ENCODE measurements at regions not wholly inside any gene's neighbourhood (a gene's known extent, or its start where the extent isn't known, plus 50 kb on each side); places are given as distances from the start of the nearest gene placed in this dataset.
"Not testable (repeated sequence)": the region's sequence is repeated elsewhere in the genome, so short reads cannot be mapped to it uniquely, and the experiment has no call there.

DNA sequence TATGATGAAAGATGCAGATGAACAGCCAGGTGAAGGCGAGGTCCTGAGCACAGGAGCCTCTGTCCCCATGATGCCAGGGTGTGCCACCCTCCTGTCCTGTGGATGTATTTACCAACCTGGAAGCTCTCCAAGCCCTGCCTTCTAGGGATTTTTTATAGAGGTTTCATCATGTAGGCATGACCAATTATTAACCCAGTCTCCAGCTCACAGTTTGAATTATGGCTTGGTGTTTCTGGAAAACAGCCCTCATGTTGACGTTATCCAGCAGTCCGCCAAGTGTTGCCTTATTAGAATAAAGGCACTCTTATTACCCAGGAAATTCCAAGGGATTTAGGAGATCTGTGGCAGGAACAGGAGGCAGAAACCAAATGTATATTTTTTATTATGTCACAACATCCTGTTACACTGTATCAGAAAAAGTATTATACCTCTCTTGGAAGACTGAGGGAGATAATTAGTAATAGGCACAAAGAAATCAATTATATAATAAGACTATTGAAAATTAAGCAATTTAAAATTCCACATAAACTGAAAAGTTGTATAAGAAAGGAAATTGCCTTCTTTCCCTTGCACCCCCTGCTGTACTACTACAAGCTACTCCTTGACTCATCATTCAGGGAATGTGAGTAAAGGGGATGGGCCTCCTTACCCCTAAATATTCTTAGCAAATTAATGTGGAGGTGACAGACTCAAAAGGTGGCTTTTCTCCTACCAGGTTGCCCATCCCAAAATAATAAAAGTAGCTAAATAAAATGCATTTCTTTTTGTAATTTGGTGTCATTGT lies 129.6 kb downstream of the ZNF330 start:
- no peak for DNase-seq
- H3K27ac Mint-ChIP-seq, result no peak overlapping the region
- peaks cover 3% of the 10 kb centered on the region for H3K27me3 Mint-ChIP-seq
- intact Hi-C loops (cut with micrococcal nuclease), result no loop called here
- H3K4me1 Mint-ChIP-seq, result no peaks in the 10 kb centered on the region
- no peak overlapping the region for H3K4me3 Mint-ChIP-seq
- H3K36me3 Mint-ChIP-seq (ENCODE audit: low read depth), result no peaks in the 10 kb centered on the region
- H3K9me3 Mint-ChIP-seq, result no peaks in the 10 kb centered on the region

DNA sequence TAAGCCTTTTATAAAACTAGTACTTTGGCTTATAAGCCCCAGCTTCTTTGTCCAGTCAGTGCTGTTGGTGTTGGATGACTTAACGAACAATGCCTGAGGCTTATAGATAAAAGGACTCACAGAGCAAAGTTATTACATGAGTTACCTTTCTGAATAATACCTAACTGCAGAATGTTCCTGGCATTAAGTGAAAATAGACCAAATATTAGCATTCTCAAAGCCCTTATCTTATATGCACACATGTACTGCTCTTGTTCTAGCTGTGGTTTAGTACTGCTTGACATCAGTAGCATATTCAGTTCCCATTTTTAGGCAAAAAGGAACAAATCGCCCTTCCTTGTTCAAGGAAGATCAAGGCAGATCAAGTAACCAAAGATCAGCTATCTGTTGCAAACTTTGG lies 131.6 kb downstream of the ZNF330 start:
- no peaks in the 10 kb centered on the region for H3K36me3 Mint-ChIP-seq (ENCODE audit: low read depth)
- no peak overlapping the region for H3K4me3 Mint-ChIP-seq
- H3K9me3 Mint-ChIP-seq, result no peaks in the 10 kb centered on the region
- H3K27me3 Mint-ChIP-seq, result no peaks in the 10 kb centered on the region
- H3K4me1 Mint-ChIP-seq, result no peaks in the 10 kb centered on the region
- H3K27ac Mint-ChIP-seq, result no peak overlapping the region
- intact Hi-C loops (cut with micrococcal nuclease), result no loop called here
- no peak for DNase-seq

DNA sequence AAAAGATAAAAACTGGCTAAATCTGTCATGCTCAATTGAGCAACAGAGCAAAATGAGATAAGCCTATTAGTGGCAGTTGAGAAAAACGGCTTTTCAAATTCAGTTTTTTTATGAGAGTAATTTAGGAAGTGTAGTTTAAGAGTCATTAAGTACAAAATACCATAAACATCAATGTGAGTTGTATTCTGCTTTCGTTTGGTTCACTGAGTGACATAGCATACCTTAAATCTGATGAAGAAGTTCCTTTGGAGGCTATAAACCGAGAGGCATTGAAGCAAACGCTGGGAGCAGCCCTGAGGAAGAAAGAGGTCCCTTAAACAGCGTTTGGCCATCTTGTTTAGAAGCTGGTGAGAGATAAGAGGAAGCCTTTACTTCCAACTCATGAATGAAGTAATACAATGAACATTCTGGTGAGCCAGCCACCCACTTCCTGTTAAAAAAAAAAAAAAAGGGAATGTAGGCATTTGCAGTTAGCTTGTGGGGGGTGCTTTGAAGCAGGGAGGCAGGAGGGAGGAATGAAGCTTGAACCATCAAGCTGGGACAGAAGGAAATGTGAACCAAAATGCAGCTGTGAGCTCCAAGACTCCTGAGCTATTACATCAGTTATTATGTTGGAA lies 132.3 kb downstream of the ZNF330 start:
- intact Hi-C loops (cut with micrococcal nuclease), result no loop called here

DNA sequence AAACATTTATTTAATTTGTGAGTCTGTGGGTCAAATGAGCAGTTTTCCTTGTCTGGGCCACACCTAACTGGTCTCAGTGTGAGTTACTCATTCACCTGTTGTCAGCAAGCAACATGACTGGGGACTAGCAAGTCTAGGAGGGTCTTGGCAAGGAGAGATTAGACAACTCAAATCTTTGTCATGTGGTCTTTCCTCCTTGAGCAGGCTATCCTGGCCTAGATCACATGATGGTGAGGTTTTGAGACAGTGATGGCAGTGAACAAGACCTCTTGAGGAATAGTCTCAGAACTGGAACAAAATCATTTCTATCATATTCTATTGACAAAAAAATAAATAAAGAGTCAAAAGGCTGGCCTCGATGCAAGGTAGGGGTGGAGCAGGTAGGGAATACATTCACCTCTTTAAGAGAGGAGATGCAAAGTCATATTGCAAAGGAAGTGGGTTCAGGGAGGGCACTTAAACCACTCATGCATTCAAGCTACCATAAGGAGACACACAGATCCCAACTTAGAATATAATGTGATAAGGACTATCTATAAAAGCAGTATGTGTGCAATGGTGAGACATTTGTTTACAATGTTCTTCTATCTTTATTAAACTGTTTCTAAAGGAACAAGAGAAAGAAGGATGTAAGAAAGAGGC lies 135.7 kb downstream of the ZNF330 start:
- intact Hi-C loops (cut with micrococcal nuclease), result no loop called here
- Mint-ChIP-seq H3K27me3 (no peaks in the 10 kb centered on the region), H3K4me3 (no peak overlapping the region), H3K4me1 (no peaks in the 10 kb centered on the region), H3K9me3 (peaks cover 4% of the 10 kb centered on the region), H3K36me3 (ENCODE audit: low read depth) (no peaks in the 10 kb centered on the region), H3K27ac (no peak overlapping the region)
- no peak for DNase-seq

More for the DNA sequence above, 132.3 kb downstream of the ZNF330 start:
- no peaks in the 10 kb centered on the region for H3K27me3 Mint-ChIP-seq
- no peaks in the 10 kb centered on the region for H3K4me1 Mint-ChIP-seq
- H3K27ac Mint-ChIP-seq, result no peak overlapping the region
- H3K9me3 Mint-ChIP-seq, result no peaks in the 10 kb centered on the region
- H3K4me3 Mint-ChIP-seq, result no peak overlapping the region
- H3K36me3 Mint-ChIP-seq (ENCODE audit: low read depth), result no peaks in the 10 kb centered on the region
- DNase-seq, result no peak

DNA sequence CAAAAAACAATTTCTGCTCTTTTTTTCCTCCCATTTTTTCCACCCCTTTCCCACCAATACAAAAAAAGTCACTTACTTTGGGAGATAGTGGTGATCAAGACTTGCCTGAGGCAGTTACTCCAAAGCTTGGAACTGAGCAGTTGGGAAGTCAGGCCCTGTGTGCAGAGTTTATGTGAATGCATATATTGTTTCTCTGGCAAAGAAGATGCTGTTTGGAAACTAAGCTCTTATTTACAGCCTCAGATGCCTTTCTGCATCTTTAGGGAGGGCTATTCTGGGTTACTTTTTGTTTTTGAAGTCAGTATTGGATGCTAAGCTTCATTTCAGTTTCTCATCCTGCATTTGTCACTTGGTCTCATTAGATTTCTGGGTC lies 136.3 kb downstream of the ZNF330 start:
- no peaks in the 10 kb centered on the region for H3K27me3 Mint-ChIP-seq
- no peak for DNase-seq

DNA sequence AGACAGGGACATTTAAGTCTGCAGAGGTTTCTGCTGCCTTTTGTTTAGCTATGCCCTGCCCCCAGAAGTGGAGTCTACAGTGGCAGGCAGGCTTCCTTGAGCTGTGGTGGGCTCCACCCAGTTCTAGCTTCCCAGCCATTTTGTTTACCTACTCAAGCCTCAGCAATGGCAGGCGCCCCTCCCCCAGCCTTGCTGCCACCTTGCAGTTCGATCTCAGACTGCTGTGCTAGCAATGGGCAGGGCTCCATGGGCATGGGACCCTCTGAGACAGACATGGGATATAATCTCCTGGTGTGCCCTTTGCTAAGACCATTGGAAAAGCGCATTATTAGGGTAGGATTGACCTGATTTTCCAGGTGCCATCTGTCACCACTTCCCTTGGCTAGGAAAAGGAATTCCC lies 147.5 kb downstream of the ZNF330 start:
- intact Hi-C loops (cut with micrococcal nuclease); H3K9me3 Mint-ChIP-seq; DNase-seq; H3K4me3 Mint-ChIP-seq; H3K27ac Mint-ChIP-seq; H3K36me3 Mint-ChIP-seq (ENCODE audit: low read depth); H3K4me1 Mint-ChIP-seq; H3K27me3 Mint-ChIP-seq: not testable (repeated sequence)

More for the DNA sequence above, 136.3 kb downstream of the ZNF330 start:
- Mint-ChIP-seq H3K4me3 (no peak overlapping the region), H3K27ac (no peak overlapping the region), H3K36me3 (ENCODE audit: low read depth) (no peaks in the 10 kb centered on the region), H3K4me1 (no peaks in the 10 kb centered on the region), H3K9me3 (peaks cover 4% of the 10 kb centered on the region)
- intact Hi-C loops (cut with micrococcal nuclease), result no loop called here

DNA sequence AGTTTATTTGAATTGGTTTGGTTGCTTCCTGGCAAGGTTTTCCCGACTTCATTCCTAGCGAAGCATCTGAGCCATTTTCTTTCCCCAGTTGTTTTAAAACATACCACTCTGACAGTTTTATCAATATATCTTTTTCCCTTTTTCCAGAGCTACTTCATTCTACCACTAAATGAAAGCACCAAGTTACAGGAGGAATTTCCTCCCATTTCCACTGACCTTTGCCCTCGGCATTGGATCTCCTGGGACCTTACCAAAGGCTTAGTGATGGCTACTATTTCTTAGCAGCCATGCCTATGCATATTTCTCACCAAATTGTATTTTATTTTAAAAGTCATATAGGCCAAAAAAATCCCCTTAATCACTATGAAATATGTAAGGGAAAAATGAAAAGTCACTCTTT lies 150.5 kb downstream of the ZNF330 start:
- no peak for DNase-seq
- Mint-ChIP-seq H3K9me3 (peaks cover 6% of the 10 kb centered on the region), H3K27me3 (peaks cover 2% of the 10 kb centered on the region), H3K27ac (no peak overlapping the region), H3K36me3 (ENCODE audit: low read depth) (no peaks in the 10 kb centered on the region), H3K4me1 (no peaks in the 10 kb centered on the region), H3K4me3 (no peak overlapping the region)
- intact Hi-C loops (cut with micrococcal nuclease), result no loop called here

DNA sequence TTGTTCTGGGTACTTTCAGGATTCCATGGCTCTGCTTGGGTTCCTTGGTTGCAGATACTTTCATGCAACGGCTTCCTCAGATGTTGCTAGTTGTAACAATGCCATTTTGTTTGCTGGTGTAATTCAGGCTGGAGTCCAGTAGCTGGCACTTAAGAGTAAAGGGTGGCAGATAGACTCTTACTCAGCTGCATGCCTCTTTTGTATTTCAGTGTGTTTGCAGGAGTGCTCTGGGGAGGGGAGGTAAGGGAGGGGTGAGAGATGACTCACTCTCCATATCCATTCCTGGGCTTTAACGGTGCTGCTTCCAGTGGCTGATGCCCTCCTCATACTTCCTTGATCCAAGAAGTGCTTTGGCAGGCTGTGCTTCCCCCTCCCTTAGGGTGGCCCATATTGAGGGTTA lies 155.2 kb downstream of the ZNF330 start:
- no peaks in the 10 kb centered on the region for H3K36me3 Mint-ChIP-seq (ENCODE audit: low read depth)
- no peak for DNase-seq
- H3K27ac Mint-ChIP-seq, result no peak overlapping the region
- peaks cover 6% of the 10 kb centered on the region for H3K9me3 Mint-ChIP-seq
- H3K4me3 Mint-ChIP-seq, result no peak overlapping the region
- intact Hi-C loops (cut with micrococcal nuclease), result no loop called here
- H3K4me1 Mint-ChIP-seq, result no peaks in the 10 kb centered on the region
- peaks cover 2% of the 10 kb centered on the region for H3K27me3 Mint-ChIP-seq

DNA sequence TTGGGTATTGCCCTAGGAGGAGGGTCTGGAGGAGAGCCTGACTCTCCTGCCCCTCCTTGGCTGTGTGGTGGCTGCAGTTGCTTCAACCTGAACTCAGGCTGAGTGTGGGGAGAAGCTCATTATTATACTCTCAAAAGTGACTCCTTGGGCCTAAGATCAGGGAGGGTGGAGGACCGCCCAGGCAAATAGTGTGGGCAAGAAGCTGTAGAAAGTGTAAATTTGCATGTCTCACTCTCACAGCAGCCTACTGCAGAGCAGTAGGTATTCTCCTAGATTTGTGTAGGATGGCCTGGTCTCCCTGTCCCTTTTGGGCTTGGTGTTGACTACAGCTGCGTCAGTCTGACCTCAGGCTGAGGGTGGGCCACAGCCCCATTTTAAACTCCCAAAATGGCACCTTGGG lies 156.1 kb downstream of the ZNF330 start:
- intact Hi-C loops (cut with micrococcal nuclease), result no loop called here
- no peaks in the 10 kb centered on the region for H3K36me3 Mint-ChIP-seq (ENCODE audit: low read depth)
- DNase-seq, result no peak
- no peaks in the 10 kb centered on the region for H3K4me1 Mint-ChIP-seq
- peaks cover 6% of the 10 kb centered on the region for H3K9me3 Mint-ChIP-seq
- H3K4me3 Mint-ChIP-seq, result no peak overlapping the region
- H3K27ac Mint-ChIP-seq, result no peak overlapping the region
- H3K27me3 Mint-ChIP-seq, result peaks cover 2% of the 10 kb centered on the region

DNA sequence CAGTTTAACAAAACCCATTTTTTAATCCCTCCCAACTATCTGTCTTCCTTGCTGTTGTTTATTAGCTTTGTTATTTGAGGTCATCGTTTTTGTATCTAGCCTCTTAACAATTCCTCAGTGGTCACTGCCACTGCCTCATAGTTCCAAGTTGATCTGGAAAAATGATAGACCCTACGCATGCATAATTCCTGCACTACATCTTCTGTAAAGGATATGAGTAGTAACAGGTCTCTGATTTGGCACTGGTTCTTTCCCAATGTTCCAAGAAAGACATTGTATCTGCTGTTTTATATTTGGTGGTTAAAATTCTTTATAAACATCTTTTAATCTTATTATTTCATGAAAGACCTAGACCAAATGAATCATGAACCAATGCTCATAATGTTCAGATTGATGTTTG lies 166.6 kb downstream of the ZNF330 start:
- H3K4me1 Mint-ChIP-seq, result no peaks in the 10 kb centered on the region
- intact Hi-C loops (cut with micrococcal nuclease), result no loop called here
- DNase-seq, result no peak
- H3K36me3 Mint-ChIP-seq (ENCODE audit: low read depth), result no peaks in the 10 kb centered on the region
- H3K4me3 Mint-ChIP-seq, result no peak overlapping the region
- no peaks in the 10 kb centered on the region for H3K27me3 Mint-ChIP-seq
- peaks cover 4% of the 10 kb centered on the region for H3K9me3 Mint-ChIP-seq
- H3K27ac Mint-ChIP-seq, result no peak overlapping the region

DNA sequence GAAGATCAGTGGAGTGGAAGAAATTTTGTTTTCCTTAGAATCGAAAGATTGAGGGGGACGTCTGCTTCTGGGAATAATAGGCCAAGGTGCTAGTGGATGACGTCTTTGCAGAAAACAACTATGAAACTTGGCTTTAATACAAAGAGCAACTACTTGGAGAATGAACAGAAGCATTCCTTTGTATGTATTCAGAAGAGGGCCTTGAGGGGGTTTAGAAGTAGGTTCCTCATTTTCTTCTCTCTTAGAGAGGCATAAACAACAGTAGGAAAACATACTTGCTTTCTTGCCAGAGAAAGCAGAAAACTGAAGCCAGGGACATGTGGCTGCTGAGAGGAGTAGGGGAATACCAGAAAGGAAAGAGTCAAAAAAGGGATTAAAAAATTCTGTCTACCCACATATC lies 167.8 kb downstream of the ZNF330 start:
- intact Hi-C loops (cut with micrococcal nuclease), result no loop called here
- Mint-ChIP-seq H3K27me3 (no peaks in the 10 kb centered on the region), H3K27ac (no peak overlapping the region), H3K36me3 (ENCODE audit: low read depth) (no peaks in the 10 kb centered on the region), H3K4me3 (no peak overlapping the region), H3K4me1 (no peaks in the 10 kb centered on the region), H3K9me3 (no peaks in the 10 kb centered on the region)
- DNase-seq, result no peak

DNA sequence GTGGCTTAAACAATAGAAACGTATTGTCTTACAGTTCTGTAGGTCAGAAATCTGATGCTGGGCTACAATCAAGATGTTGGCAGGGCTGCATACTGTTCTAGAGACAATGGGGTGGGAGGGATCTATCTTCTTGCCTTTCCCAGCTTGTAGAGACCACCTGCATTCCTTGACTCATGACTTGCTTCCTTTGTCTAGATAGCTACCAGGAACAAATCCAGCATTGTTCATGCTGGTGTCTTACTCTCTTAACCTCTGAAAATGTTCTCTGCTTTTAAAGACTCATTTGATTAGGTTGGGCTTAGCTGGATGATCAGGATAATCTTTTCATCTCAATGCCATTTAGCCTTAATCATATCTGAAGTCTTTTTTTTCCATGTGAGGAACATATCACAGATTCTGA lies 169.0 kb downstream of the ZNF330 start:
- Mint-ChIP-seq H3K36me3 (ENCODE audit: low read depth) (no peaks in the 10 kb centered on the region), H3K4me3 (no peak overlapping the region), H3K27ac (no peak overlapping the region), H3K4me1 (no peaks in the 10 kb centered on the region), H3K9me3 (no peaks in the 10 kb centered on the region), H3K27me3 (no peaks in the 10 kb centered on the region)
- DNase-seq, result no peak
- intact Hi-C loops (cut with micrococcal nuclease), result no loop called here

DNA sequence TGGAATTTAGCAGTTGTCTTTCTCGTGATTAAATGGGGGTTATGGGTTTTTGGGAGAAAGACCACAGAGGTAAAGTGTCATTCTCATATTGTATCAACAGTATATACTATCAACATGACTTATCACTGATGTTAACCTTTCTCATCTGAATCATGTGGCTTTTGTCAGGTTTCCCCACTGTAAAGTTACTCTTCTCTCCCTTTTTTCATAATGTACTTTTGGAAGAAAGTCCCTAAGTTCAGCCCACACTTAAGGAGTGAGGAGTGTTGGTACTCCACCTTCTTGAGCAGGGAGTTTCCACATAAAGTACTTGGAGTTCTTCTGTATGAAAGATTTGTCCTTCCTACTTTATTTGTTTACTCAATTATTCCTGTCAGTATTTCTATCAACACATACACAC lies 169.9 kb downstream of the ZNF330 start:
- no peaks in the 10 kb centered on the region for H3K36me3 Mint-ChIP-seq (ENCODE audit: low read depth)
- no peak overlapping the region for H3K4me3 Mint-ChIP-seq
- H3K27me3 Mint-ChIP-seq, result no peaks in the 10 kb centered on the region
- H3K9me3 Mint-ChIP-seq, result no peaks in the 10 kb centered on the region
- DNase-seq, result no peak
- H3K27ac Mint-ChIP-seq, result no peak overlapping the region
- H3K4me1 Mint-ChIP-seq, result no peaks in the 10 kb centered on the region
- intact Hi-C loops (cut with micrococcal nuclease), result no loop called here

DNA sequence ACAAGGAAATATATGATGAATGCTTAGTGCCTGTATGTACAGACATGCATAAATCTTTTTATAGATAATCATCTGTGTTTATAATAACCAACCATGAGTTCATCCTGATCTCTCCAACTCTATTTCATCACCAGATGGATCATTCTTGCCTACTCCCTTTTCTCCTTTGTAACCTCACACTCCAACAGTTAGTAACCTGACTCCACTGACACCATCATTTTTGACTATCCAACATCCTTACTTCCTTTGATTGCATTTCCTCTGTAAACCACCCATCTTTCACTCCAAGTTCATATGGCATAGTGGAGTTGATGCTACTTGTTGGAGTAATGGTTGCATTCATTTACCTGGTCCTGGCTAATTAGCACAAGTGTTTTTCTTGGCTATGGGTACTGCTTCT lies 170.6 kb downstream of the ZNF330 start:
- DNase-seq, result no peak
- H3K36me3 Mint-ChIP-seq (ENCODE audit: low read depth), result no peaks in the 10 kb centered on the region
- no peaks in the 10 kb centered on the region for H3K4me1 Mint-ChIP-seq
- H3K9me3 Mint-ChIP-seq, result no peaks in the 10 kb centered on the region
- intact Hi-C loops (cut with micrococcal nuclease), result no loop called here
- H3K4me3 Mint-ChIP-seq, result no peak overlapping the region
- no peak overlapping the region for H3K27ac Mint-ChIP-seq
- H3K27me3 Mint-ChIP-seq, result no peaks in the 10 kb centered on the region
